ENCODE measurements at regions not wholly inside any gene's neighbourhood (a gene's known extent, or its start where the extent isn't known, plus 50 kb on each side); places are given as distances from the start of the nearest gene placed in this dataset.
"Not testable (repeated sequence)": the region's sequence is repeated elsewhere in the genome, so short reads cannot be mapped to it uniquely, and the experiment has no call there.

DNA sequence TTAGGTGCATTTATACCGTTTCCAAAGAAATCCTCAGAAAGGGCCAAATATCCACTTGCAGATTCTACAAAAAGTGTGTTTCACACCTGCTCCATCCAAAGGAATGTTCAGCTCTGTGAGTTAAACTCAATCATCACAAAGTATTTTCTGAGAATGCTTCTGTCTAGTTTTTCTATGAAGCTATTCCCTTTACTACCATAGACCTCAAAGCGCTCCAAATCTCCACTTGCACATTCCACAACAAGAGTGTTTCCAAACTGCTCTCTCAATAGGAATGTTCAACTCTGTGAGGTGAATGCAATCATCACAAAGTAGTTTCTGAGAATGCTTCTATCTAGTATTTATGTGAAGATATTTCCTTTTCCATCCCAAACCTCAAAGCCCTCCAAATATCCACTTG is 412.7 kb upstream of the WSB1 start:
- H2BK120ac ChIP-seq (ENCODE audit: low read depth, low read length); intact Hi-C loops (cut with micrococcal nuclease); H4K91ac ChIP-seq (ENCODE audit: insufficient read depth, low read depth, low read length); POLR2A ChIA-PET (ENCODE audit: unreplicated experiment); H3K4me2 ChIP-seq (ENCODE audit: low read depth, low read length); H3K9ac ChIP-seq (ENCODE audit: low read depth, low read length); H3K36me3 ChIP-seq (ENCODE audit: control insufficient read depth, insufficient read depth, low read length); CTCF ChIA-PET; H2BK15ac ChIP-seq (ENCODE audit: low read depth, low read length); BruUV-seq (replicated peaks); H3K27ac ChIP-seq (ENCODE audit: insufficient read depth, low read length); H2BK20ac ChIP-seq (ENCODE audit: low read depth, low read length); H2AFZ ChIP-seq (replicated peaks; ENCODE audit: low read length, poor library complexity); H3K4me1 ChIP-seq (ENCODE audit: control insufficient read depth, insufficient read depth, low read length); H3K56ac ChIP-seq (ENCODE audit: extremely low read depth, insufficient read depth, low read length); H3K4me3 ChIP-seq (ENCODE audit: insufficient read depth, low read depth, low read length); H4K20me1 ChIP-seq (ENCODE audit: insufficient read depth, low read length); H4K5ac ChIP-seq (ENCODE audit: low read depth, low read length); in situ Hi-C loops (cut with MboI; ENCODE audit: low sequenced_read_pairs); H3K9me1 ChIP-seq (ENCODE audit: insufficient read depth, low read length); H3K4ac ChIP-seq (ENCODE audit: low read depth, low read length); H3K18ac ChIP-seq (ENCODE audit: low read depth, low read length); H4K8ac ChIP-seq (ENCODE audit: low read depth in 2 of 2, low read length in 2 of 2); H2BK5ac ChIP-seq (ENCODE audit: low read depth, low read length, poor library complexity, severe bottlenecking); H3K79me1 ChIP-seq (ENCODE audit: low read depth in 1 of 2, low read length in 2 of 2); H3K23ac ChIP-seq (ENCODE audit: low read depth, low read length); DNase-seq; H3K14ac ChIP-seq (replicated peaks; ENCODE audit: low read depth, low read length); H3K27me3 ChIP-seq (ENCODE audit: control insufficient read depth, insufficient read depth, low read length); H2AK9ac ChIP-seq (replicated peaks; ENCODE audit: low read depth, low read length, poor library complexity); dilution Hi-C loops (cut with HindIII; ENCODE audit: low sequenced_read_pairs, unreplicated experiment); H2AK5ac ChIP-seq (ENCODE audit: low read depth, low read length): not testable (repeated sequence)
- H3K9me3 ChIP-seq (ENCODE audit: control insufficient read depth, insufficient read depth, low read length) = peaks cover 13% of the 10 kb centered on the region
- no CpG with 5 or more reads among the region's 2 CpGs for WGBS, 2 experiments (ENCODE audit: extremely low coverage in 2 of 2, insufficient read length in 1 of 2)
- ATAC-seq (ENCODE audit: low read depth) = peak; percentile 4; the same call in 1 of the 2 replicates

DNA sequence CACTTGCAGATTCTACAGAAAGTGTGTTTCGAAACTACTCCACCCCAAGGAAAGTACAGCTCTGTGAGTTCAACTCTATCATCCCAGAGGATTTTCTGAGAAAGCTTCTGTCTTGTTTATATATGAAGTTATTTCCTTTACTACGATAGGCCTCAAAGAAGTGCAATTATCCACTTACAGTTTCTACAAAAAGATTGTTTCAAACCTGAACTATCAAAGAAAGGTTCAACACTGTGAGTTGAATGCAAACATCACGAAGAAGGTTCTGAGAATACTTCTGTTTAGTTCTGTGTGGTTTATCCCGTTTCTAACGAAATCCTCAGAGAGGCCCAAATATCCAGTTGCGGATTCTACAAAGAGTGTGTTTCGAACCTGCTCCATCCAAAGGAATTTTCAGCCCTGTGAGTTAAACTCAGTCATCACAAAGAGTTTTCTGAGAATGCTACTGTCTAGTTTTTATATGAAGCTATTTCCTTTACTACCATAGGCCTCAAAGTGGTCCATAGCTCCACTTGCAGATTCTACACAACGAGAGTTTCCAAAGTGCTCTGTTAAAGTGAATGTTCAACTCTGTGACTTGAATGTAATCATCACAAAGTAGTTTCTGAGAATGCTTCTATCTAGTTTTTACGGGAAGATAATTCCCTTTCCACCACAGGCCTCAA is 411.7 kb upstream of the WSB1 start:
- no CpG with 5 or more reads among the region's 9 CpGs for WGBS, 2 experiments (ENCODE audit: extremely low coverage in 2 of 2, insufficient read length in 1 of 2)
- in situ Hi-C loops (cut with MboI; ENCODE audit: low sequenced_read_pairs) = not testable (repeated sequence)

More for the DNA sequence above, 411.7 kb upstream of the WSB1 start:
- H3K14ac ChIP-seq (replicated peaks; ENCODE audit: low read depth, low read length); DNase-seq; H3K4me2 ChIP-seq (ENCODE audit: low read depth, low read length); H2BK20ac ChIP-seq (ENCODE audit: low read depth, low read length); H3K56ac ChIP-seq (ENCODE audit: extremely low read depth, insufficient read depth, low read length); H3K18ac ChIP-seq (ENCODE audit: low read depth, low read length); H4K20me1 ChIP-seq (ENCODE audit: insufficient read depth, low read length); H2BK5ac ChIP-seq (ENCODE audit: low read depth, low read length, poor library complexity, severe bottlenecking); H3K36me3 ChIP-seq (ENCODE audit: control insufficient read depth, insufficient read depth, low read length); H3K9me1 ChIP-seq (ENCODE audit: insufficient read depth, low read length); H3K27ac ChIP-seq (ENCODE audit: insufficient read depth, low read length); H2AFZ ChIP-seq (replicated peaks; ENCODE audit: low read length, poor library complexity); H2BK120ac ChIP-seq (ENCODE audit: low read depth, low read length); BruUV-seq (replicated peaks); H3K27me3 ChIP-seq (ENCODE audit: control insufficient read depth, insufficient read depth, low read length); H3K4me1 ChIP-seq (ENCODE audit: control insufficient read depth, insufficient read depth, low read length); H3K23ac ChIP-seq (ENCODE audit: low read depth, low read length); H3K79me1 ChIP-seq (ENCODE audit: low read depth in 1 of 2, low read length in 2 of 2); H3K4me3 ChIP-seq (ENCODE audit: insufficient read depth, low read depth, low read length); H4K91ac ChIP-seq (ENCODE audit: insufficient read depth, low read depth, low read length); H2AK5ac ChIP-seq (ENCODE audit: low read depth, low read length); dilution Hi-C loops (cut with HindIII; ENCODE audit: low sequenced_read_pairs, unreplicated experiment); intact Hi-C loops (cut with micrococcal nuclease); H3K4ac ChIP-seq (ENCODE audit: low read depth, low read length); H2BK15ac ChIP-seq (ENCODE audit: low read depth, low read length); H2AK9ac ChIP-seq (replicated peaks; ENCODE audit: low read depth, low read length, poor library complexity); H4K8ac ChIP-seq (ENCODE audit: low read depth in 2 of 2, low read length in 2 of 2); POLR2A ChIA-PET (ENCODE audit: unreplicated experiment); H4K5ac ChIP-seq (ENCODE audit: low read depth, low read length); H3K9ac ChIP-seq (ENCODE audit: low read depth, low read length); CTCF ChIA-PET: not testable (repeated sequence)
- peaks cover 13% of the 10 kb centered on the region for H3K9me3 ChIP-seq (ENCODE audit: control insufficient read depth, insufficient read depth, low read length)
- peak; percentile 80 for ATAC-seq (ENCODE audit: low read depth)

All from IMR-90 (cell line).